ENCODE measurements at regions not wholly inside any gene's neighbourhood (a gene's known extent, or its start where the extent isn't known, plus 50 kb on each side); places are given as distances from the start of the nearest gene placed in this dataset.

GRCh38 chr20:10754824-10755223 lies 81.0 kb upstream of the JAG1 start:
- no peak for TF ChIP-seq CTCF (IDR thresholded peaks at IDR 0.05)
- no peak for TF ChIP-seq EP300 (IDR thresholded peaks at IDR 0.05)

Data from sigmoid colon (tissue), 4 donors.